ENCODE measurements at regions not wholly inside any gene's neighbourhood (a gene's known extent, or its start where the extent isn't known, plus 50 kb on each side); places are given as distances from the start of the nearest gene placed in this dataset.

- H3K4me1 ChIP-seq, result no peaks in the 10 kb centered on the region
- H3K27ac ChIP-seq, result no peak overlapping the region
- no peak for TF ChIP-seq EP300 (IDR thresholded peaks at IDR 0.05)
- no peak for TF ChIP-seq POLR2A (IDR thresholded peaks at IDR 0.05)
- TF ChIP-seq CTCF (IDR thresholded peaks at IDR 0.05), result no peak
- no peak for TF ChIP-seq POLR2AphosphoS5 (IDR thresholded peaks at IDR 0.05)
- no peak for ATAC-seq
- 70 to 100% methylated on average over 2 of the region's 2 CpGs for WGBS, 2 donors (ENCODE audit: low coverage in 1 of 2)
- H3K4me3 ChIP-seq, result no peak overlapping the region
- no peaks in the 10 kb centered on the region for H3K9me3 ChIP-seq
- no peaks in the 10 kb centered on the region for H3K36me3 ChIP-seq
- no peaks in the 10 kb centered on the region for H3K27me3 ChIP-seq
These were observed 470.1 kb upstream of the NOVA1 start for GRCh38 chr14:27067961-27068360.

GRCh38 chr14:27072589-27072988 lies 474.8 kb upstream of the NOVA1 start:
- TF ChIP-seq POLR2AphosphoS5 (IDR thresholded peaks at IDR 0.05), result no peak
- no peak for TF ChIP-seq POLR2A (IDR thresholded peaks at IDR 0.05)
- TF ChIP-seq EP300 (IDR thresholded peaks at IDR 0.05), result no peak
- no peak for TF ChIP-seq CTCF (IDR thresholded peaks at IDR 0.05)
- no peaks in the 10 kb centered on the region for H3K4me1 ChIP-seq
- no peaks in the 10 kb centered on the region for H3K9me3 ChIP-seq
- H3K27me3 ChIP-seq, result no peaks in the 10 kb centered on the region
- H3K27ac ChIP-seq, result no peak overlapping the region
- ATAC-seq, result no peak
- WGBS, 2 donors (ENCODE audit: low coverage in 1 of 2), result 49 to 58% methylated on average over 5 of the region's 5 CpGs
- no peak overlapping the region for H3K4me3 ChIP-seq
- H3K36me3 ChIP-seq, result no peaks in the 10 kb centered on the region

- no peak overlapping the region for H3K27ac ChIP-seq
- WGBS, 2 donors (ENCODE audit: low coverage in 1 of 2), result 85 to 89% methylated on average over 1 of the region's 1 CpG
- no peak for TF ChIP-seq POLR2AphosphoS5 (IDR thresholded peaks at IDR 0.05)
- TF ChIP-seq CTCF (IDR thresholded peaks at IDR 0.05), result no peak
- no peak for TF ChIP-seq EP300 (IDR thresholded peaks at IDR 0.05)
- no peak for TF ChIP-seq POLR2A (IDR thresholded peaks at IDR 0.05)
- H3K27me3 ChIP-seq, result no peaks in the 10 kb centered on the region
- no peaks in the 10 kb centered on the region for H3K4me1 ChIP-seq
- H3K36me3 ChIP-seq, result no peaks in the 10 kb centered on the region
- ATAC-seq, result no peak
- H3K9me3 ChIP-seq, result no peaks in the 10 kb centered on the region
- H3K4me3 ChIP-seq, result no peak overlapping the region
These were observed 477.7 kb upstream of the NOVA1 start for GRCh38 chr14:27075503-27075902.

- Histone ChIP-seq H3K27me3 (no peaks in the 10 kb centered on the region), H3K4me3 (no peak overlapping the region), H3K36me3 (no peaks in the 10 kb centered on the region), H3K4me1 (no peaks in the 10 kb centered on the region), H3K27ac (no peak overlapping the region), H3K9me3 (no peaks in the 10 kb centered on the region)
- TF ChIP-seq POLR2A (IDR thresholded peaks at IDR 0.05), result no peak
- TF ChIP-seq POLR2AphosphoS5 (IDR thresholded peaks at IDR 0.05), result no peak
- no peak for TF ChIP-seq CTCF (IDR thresholded peaks at IDR 0.05)
- no peak for TF ChIP-seq EP300 (IDR thresholded peaks at IDR 0.05)
- ATAC-seq, result no peak
- WGBS, 2 donors (ENCODE audit: low coverage in 1 of 2), result 33% methylated on average over 1 of the region's 1 CpG; no CpG with 5 or more reads in 1 of the 2 donors
These were observed 479.4 kb upstream of the NOVA1 start for GRCh38 chr14:27077214-27077613.

GRCh38 chr14:27077710-27078109 lies 479.9 kb upstream of the NOVA1 start:
- Histone ChIP-seq H3K36me3 (no peaks in the 10 kb centered on the region), H3K4me1 (no peaks in the 10 kb centered on the region), H3K27ac (no peak overlapping the region), H3K9me3 (no peaks in the 10 kb centered on the region), H3K27me3 (no peaks in the 10 kb centered on the region), H3K4me3 (no peak overlapping the region)
- no peak for TF ChIP-seq CTCF (IDR thresholded peaks at IDR 0.05)
- TF ChIP-seq EP300 (IDR thresholded peaks at IDR 0.05), result no peak
- no peak for TF ChIP-seq POLR2A (IDR thresholded peaks at IDR 0.05)
- TF ChIP-seq POLR2AphosphoS5 (IDR thresholded peaks at IDR 0.05), result no peak
- ATAC-seq, result no peak
- WGBS, 2 donors (ENCODE audit: low coverage in 1 of 2), result 17 to 18% methylated on average over 1 to 2 of the region's 2 CpGs

Data from gastroesophageal sphincter (tissue), 4 donors.